OCI-LY1 (cell line): ENCODE measurements at regions not wholly inside any gene's neighbourhood (a gene's known extent, or its start where the extent isn't known, plus 50 kb on each side); places are given as distances from the start of the nearest gene placed in this dataset.

Experiments used
- H2AFZ ChIP-seq: fragments of 200-600 bp; sonication (generic), shearing (Covaris generic); 2 replicates; pipeline ENCODE4 v1.6.0; 2014; ENCODE audit warnings: antibody characterized with exemption, mild to moderate bottlenecking, low read length
- H3F3A ChIP-seq: fragments of 200-600 bp; sonication (generic), shearing (Covaris generic); 2 replicates; pipeline ENCODE4 v1.6.0; 2014; ENCODE audit warnings: mild to moderate bottlenecking, antibody characterized with exemption, low read length, moderate library complexity; ENCODE audit not compliant: insufficient read depth
- H3K27ac ChIP-seq: fragments of 200-600 bp; sonication (generic); 2 replicates; pipeline ENCODE4 v1.5.1; 2014; ENCODE audit warnings: low read length, mixed run types, mild to moderate bottlenecking, low read depth; ENCODE audit not compliant: poor library complexity, severe bottlenecking
- H3K27me3 ChIP-seq: fragments of 200-600 bp; sonication (generic); 2 replicates; pipeline ENCODE4 v1.6.0; 2014; ENCODE audit warnings: antibody characterized with exemption, mild to moderate bottlenecking, low read length, moderate library complexity; ENCODE audit not compliant: insufficient read depth
- H3K36me3 ChIP-seq: fragments of 200-600 bp; sonication (generic); 2 replicates; pipeline ENCODE4 v1.6.1; 2014; ENCODE audit warnings: mild to moderate bottlenecking, antibody characterized with exemption, low read length, moderate library complexity, mixed read lengths; ENCODE audit not compliant: insufficient read depth
- H3K4me1 ChIP-seq: fragments of 200-600 bp; sonication (generic); 2 replicates; pipeline ENCODE4 v1.5.1; 2014; ENCODE audit warnings: mild to moderate bottlenecking, low read length, moderate library complexity; ENCODE audit not compliant: insufficient read depth, severe bottlenecking
- H3K4me2 ChIP-seq: fragments of 200-600 bp; sonication (generic), shearing (Covaris generic); 2 replicates; pipeline ENCODE4 v1.6.1; 2014; ENCODE audit warnings: low read length
- H3K4me3 ChIP-seq: fragments of 200-600 bp; sonication (generic); 2 replicates; pipeline ENCODE4 v1.5.1; 2014; ENCODE audit warnings: low read length, low read depth, mild to moderate bottlenecking, mixed read lengths; ENCODE audit not compliant: poor library complexity, severe bottlenecking
- H3K79me2 ChIP-seq: fragments of 200-600 bp; shearing (Covaris generic); 2 replicates; pipeline ENCODE4 v1.6.1; 2016; ENCODE audit warnings: mixed run types, low read length, mixed read lengths; ENCODE audit not compliant: insufficient read depth
- H3K9ac ChIP-seq: fragments of 200-600 bp; sonication (generic), shearing (Covaris generic); 2 replicates; pipeline ENCODE4 v1.6.1; 2014; ENCODE audit warnings: mild to moderate bottlenecking, low read length, mixed read lengths
- H3K9me2 ChIP-seq: fragments of 200-600 bp; sonication (generic), shearing (Covaris generic); 2 replicates; pipeline ENCODE4 v1.6.1; 2014; ENCODE audit warnings: low read depth, mild to moderate bottlenecking, low read length, mixed read lengths
- H3K9me3 ChIP-seq: fragments of 200-600 bp; shearing (Covaris generic); 2 replicates; pipeline ENCODE4 v1.6.1; 2014; ENCODE audit warnings: low read length, mixed read lengths
- H4K20me1 ChIP-seq: fragments of 200-600 bp; sonication (generic), shearing (Covaris generic); 2 replicates; pipeline ENCODE4 v1.6.0; 2016; ENCODE audit warnings: mild to moderate bottlenecking, low read length; ENCODE audit not compliant: insufficient read depth
- CTCF ChIP-seq: fragments of 200-600 bp; sonication (generic), shearing (Covaris generic); IDR thresholded peaks from 2 replicates; pipeline ENCODE4 v1.5.1; 2017; ENCODE audit warnings: mild to moderate bottlenecking, antibody characterized with exemption, low read length, moderate library complexity, mixed read lengths
- EZH2 ChIP-seq: fragments of 200-600 bp; sonication (generic), shearing (Covaris generic); IDR thresholded peaks from 2 replicates; pipeline ENCODE4 v1.8.0; 2017; ENCODE audit warnings: borderline replicate concordance, mixed run types, mild to moderate bottlenecking, antibody characterized with exemption, low read length, moderate library complexity, mixed read lengths

GRCh38 chr1:103854279-103854678, 104.6 kb downstream of the AMY1C start:
- Histone ChIP-seq H3K27me3 (no peaks in the 10 kb centered on the region), H3K9me2 (no peaks in the 10 kb centered on the region), H3K4me1 (no peaks in the 10 kb centered on the region), H3F3A (no peaks in the 10 kb centered on the region), H3K79me2 (no peaks in the 10 kb centered on the region), H3K9ac (no peak overlapping the region), H4K20me1 (no peaks in the 10 kb centered on the region), H3K4me2 (no peak overlapping the region), H3K9me3 (no peaks in the 10 kb centered on the region), H3K4me3 (no peak overlapping the region), H3K36me3 (no peaks in the 10 kb centered on the region), H2AFZ (no peak overlapping the region), H3K27ac (no peak overlapping the region)
- TF ChIP-seq CTCF, result no peak
- TF ChIP-seq EZH2, result no peak

- H3K4me1 ChIP-seq, result no peaks in the 10 kb centered on the region
- TF ChIP-seq EZH2 (no peak), CTCF (no peak)
Observed at GRCh38 chr1:103859721-103860120, 110.0 kb downstream of the AMY1C start.

GRCh38 chr1:103898576-103899345, 149.1 kb downstream of the AMY1C start:
- H3K27ac ChIP-seq, result no peak overlapping the region
- H3K9me3 ChIP-seq, result no peaks in the 10 kb centered on the region
- no peaks in the 10 kb centered on the region for H4K20me1 ChIP-seq
- H3K9me2 ChIP-seq, result no peaks in the 10 kb centered on the region
- no peaks in the 10 kb centered on the region for H3K36me3 ChIP-seq
- no peaks in the 10 kb centered on the region for H3F3A ChIP-seq
- H3K27me3 ChIP-seq, result no peaks in the 10 kb centered on the region
- no peak overlapping the region for H3K4me2 ChIP-seq
- H3K4me1 ChIP-seq, result no peaks in the 10 kb centered on the region
- no peak for TF ChIP-seq CTCF
- TF ChIP-seq EZH2, result no peak
- no peak overlapping the region for H3K4me3 ChIP-seq
- no peak overlapping the region for H3K9ac ChIP-seq
- no peaks in the 10 kb centered on the region for H3K79me2 ChIP-seq
- H2AFZ ChIP-seq, result no peak overlapping the region

More at GRCh38 chr1:103859721-103860120, 110.0 kb downstream of the AMY1C start:
- Histone ChIP-seq H3F3A (no peaks in the 10 kb centered on the region), H4K20me1 (no peaks in the 10 kb centered on the region), H3K9ac (no peak overlapping the region), H3K36me3 (no peaks in the 10 kb centered on the region), H3K4me3 (no peak overlapping the region), H3K27ac (no peak overlapping the region), H2AFZ (no peak overlapping the region), H3K9me2 (no peaks in the 10 kb centered on the region), H3K79me2 (no peaks in the 10 kb centered on the region), H3K27me3 (no peaks in the 10 kb centered on the region), H3K9me3 (no peaks in the 10 kb centered on the region), H3K4me2 (no peak overlapping the region)
